DND-41 (cell line): ENCODE measurements at regions not wholly inside any gene's neighbourhood (a gene's known extent, or its start where the extent isn't known, plus 50 kb on each side); places are given as distances from the start of the nearest gene placed in this dataset.

Experiments
- ATAC-seq: fragments of 200-7000 bp; cut with Tn5 transposase; 3 replicates; pipeline ENCODE4 v1.9.1; 2021; ENCODE audit warnings: low read depth; ENCODE audit not compliant: insufficient read depth
- DNase-seq: peaks from one replicate; pipeline ENCODE4 v3.0.0-alpha.2; 2020
- H2AFZ ChIP-seq: 2 replicates; pipeline ENCODE4 v1.6.0; 2012; ENCODE audit warnings: low read depth, low read length
- H3K27ac ChIP-seq: 2 replicates; pipeline ENCODE4 v1.5.1; 2012; ENCODE audit warnings: low read length, inconsistent platforms
- H3K27me3 ChIP-seq: fragments of 200-600 bp; sonication (generic); 2 replicates; pipeline ENCODE4 v1.6.0; 2012; ENCODE audit warnings: low read length, mild to moderate bottlenecking, inconsistent platforms; ENCODE audit not compliant: insufficient read depth, poor library complexity
- H3K36me3 ChIP-seq: 2 replicates; pipeline ENCODE4 v1.5.1; 2012; ENCODE audit warnings: low read length, inconsistent platforms; ENCODE audit not compliant: insufficient read depth
- H3K4me1 ChIP-seq: 2 replicates; pipeline ENCODE4 v1.5.1; 2012; ENCODE audit warnings: mild to moderate bottlenecking, low read length; ENCODE audit not compliant: insufficient read depth
- H3K4me2 ChIP-seq: 2 replicates; pipeline ENCODE4 v1.6.0; 2012; ENCODE audit warnings: mild to moderate bottlenecking, moderate library complexity, low read length, inconsistent platforms; ENCODE audit not compliant: insufficient read depth
- H3K4me3 ChIP-seq, 2 experiments: fragments of 200-600 bp in 1 of 2; shearing (Covaris generic) in 1 of 2; 2 replicates each; pipeline ENCODE4 v1.5.1; 2012 to 2016; ENCODE audit warnings: inconsistent platforms in 2 of 2, low read length in 2 of 2, mild to moderate bottlenecking in 2 of 2, low read depth in 1 of 2, moderate library complexity in 1 of 2
- H3K79me2 ChIP-seq: 2 replicates; pipeline ENCODE4 v1.6.0; 2012; ENCODE audit warnings: low read length, inconsistent platforms; ENCODE audit not compliant: insufficient read depth
- H3K9ac ChIP-seq: 2 replicates; pipeline ENCODE4 v1.6.0; 2012; ENCODE audit warnings: low read depth, mild to moderate bottlenecking, inconsistent platforms, low read length, moderate library complexity
- H3K9me3 ChIP-seq: 2 replicates; pipeline ENCODE4 v1.5.1; 2012; ENCODE audit warnings: low read length, moderate library complexity, mild to moderate bottlenecking, inconsistent platforms; ENCODE audit not compliant: insufficient read depth, severe bottlenecking
- H4K20me1 ChIP-seq: 2 replicates; pipeline ENCODE4 v1.6.0; 2012; ENCODE audit warnings: low read length; ENCODE audit not compliant: insufficient read depth
- CTCF ChIP-seq: IDR thresholded peaks from 2 replicates; pipeline ENCODE4 v1.5.1; 2012; ENCODE audit warnings: borderline replicate concordance, low read length, moderate library complexity, mild to moderate bottlenecking; ENCODE audit not compliant: poor library complexity, severe bottlenecking; ENCODE audit errors: extremely low read depth
- EZH2 ChIP-seq: IDR thresholded peaks from 3 replicates; pipeline ENCODE4 v1.6.1; 2012; ENCODE audit warnings: borderline replicate concordance, low read depth, mild to moderate bottlenecking, moderate library complexity, low read length, inconsistent platforms; ENCODE audit not compliant: severe bottlenecking

- Histone ChIP-seq H3K4me2 (no peak overlapping the region), H4K20me1 (no peaks in the 10 kb centered on the region), H3K36me3 (no peaks in the 10 kb centered on the region), H3K9ac (no peak overlapping the region), H3K9me3 (no peaks in the 10 kb centered on the region), H3K27me3 (peaks cover under 1% of the 10 kb centered on the region), H3K79me2 (no peaks in the 10 kb centered on the region), H3K27ac (no peak overlapping the region), H3K4me3 (no peak overlapping the region), H3K4me1 (no peaks in the 10 kb centered on the region), H2AFZ (no peak overlapping the region)
- ATAC-seq (no peak), DNase-seq (no peak)
- no peak for TF ChIP-seq EZH2
- TF ChIP-seq CTCF, result no peak
Measured at GRCh38 chr7:94179466-94179865, 175.3 kb upstream of the BET1 start.

DNA sequence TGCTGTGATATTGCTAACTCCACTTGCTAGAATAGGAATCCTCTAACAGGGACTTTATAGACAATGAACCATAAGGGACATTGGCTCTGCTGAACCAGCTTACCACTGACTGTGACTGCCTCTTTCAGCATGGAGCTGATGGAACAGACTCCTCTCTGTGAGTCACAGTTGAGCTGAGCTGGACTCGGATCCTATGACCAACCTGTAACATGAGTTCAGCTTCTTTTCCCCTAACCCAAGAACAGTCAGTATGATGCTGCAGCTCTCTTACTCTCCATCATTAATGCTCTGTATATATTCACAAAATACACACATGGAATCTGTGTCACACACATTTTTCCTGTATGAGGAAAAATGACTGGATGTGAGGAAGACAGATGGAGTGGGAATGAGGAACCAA is 177.9 kb upstream of the BET1 start:
- Histone ChIP-seq H3K9me3 (no peaks in the 10 kb centered on the region), H3K4me1 (no peaks in the 10 kb centered on the region), H3K27ac (no peak overlapping the region), H3K27me3 (no peaks in the 10 kb centered on the region), H3K36me3 (no peaks in the 10 kb centered on the region), H3K4me3 (no peak overlapping the region), H4K20me1 (no peaks in the 10 kb centered on the region), H3K79me2 (no peaks in the 10 kb centered on the region), H3K4me2 (no peak overlapping the region), H3K9ac (no peak overlapping the region), H2AFZ (no peak overlapping the region)
- DNase-seq, result no peak
- TF ChIP-seq CTCF (no peak), EZH2 (no peak)
- ATAC-seq, result no peak

DNA sequence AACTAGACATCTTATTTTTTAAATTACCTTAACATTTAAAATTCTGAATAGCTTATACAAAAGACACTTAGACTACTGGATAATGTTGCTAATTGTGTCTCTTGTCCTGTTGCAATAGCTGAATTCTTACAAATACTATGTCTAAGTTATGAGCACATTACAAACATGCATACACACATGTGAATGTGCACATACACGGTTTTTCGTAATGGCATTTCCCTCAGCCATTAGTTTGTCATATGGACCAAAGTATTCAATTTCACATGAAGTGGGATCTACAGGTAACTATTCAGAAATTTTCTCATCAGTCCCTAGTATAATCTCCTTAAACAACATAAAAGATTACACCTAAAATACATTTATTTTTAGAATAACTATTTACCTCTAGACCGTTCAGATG is 178.6 kb upstream of the BET1 start:
- no peak for DNase-seq
- Histone ChIP-seq H3K36me3 (no peaks in the 10 kb centered on the region), H3K4me1 (no peaks in the 10 kb centered on the region), H2AFZ (no peak overlapping the region), H3K4me2 (no peak overlapping the region), H3K27ac (no peak overlapping the region), H3K4me3 (no peak overlapping the region), H3K9ac (no peak overlapping the region), H3K79me2 (no peaks in the 10 kb centered on the region), H4K20me1 (no peaks in the 10 kb centered on the region), H3K9me3 (no peaks in the 10 kb centered on the region), H3K27me3 (no peaks in the 10 kb centered on the region)
- no peak for ATAC-seq
- TF ChIP-seq EZH2, result no peak
- no peak for TF ChIP-seq CTCF

- Histone ChIP-seq H3K4me3 (no peak overlapping the region), H3K27me3 (no peaks in the 10 kb centered on the region), H3K9ac (no peak overlapping the region), H3K79me2 (no peaks in the 10 kb centered on the region), H3K27ac (no peak overlapping the region), H4K20me1 (no peaks in the 10 kb centered on the region), H3K4me2 (no peak overlapping the region), H3K4me1 (no peaks in the 10 kb centered on the region), H2AFZ (no peak overlapping the region), H3K36me3 (no peaks in the 10 kb centered on the region), H3K9me3 (no peaks in the 10 kb centered on the region)
- no peak for ATAC-seq
- TF ChIP-seq EZH2, result no peak
- no peak for TF ChIP-seq CTCF
- DNase-seq, result no peak
Measured at GRCh38 chr7:94183289-94183749, 179.2 kb upstream of the BET1 start.
